Naive B cell (primary cell): ENCODE measurements at regions not wholly inside any gene's neighbourhood (a gene's known extent, or its start where the extent isn't known, plus 50 kb on each side); places are given as distances from the start of the nearest gene placed in this dataset.

ENCODE experiments used
- ATAC-seq, 2 donors: fragments of 150-1000 bp; cut with Tn5 transposase; 2 replicates each; pipeline ENCODE4 v1.10.0; 2021; ENCODE audit warnings: low read depth in 2 of 2, mild to moderate bottlenecking in 2 of 2, moderate library complexity in 2 of 2
- DNase-seq: peaks from one replicate; pipeline ENCODE4 v3.0.0; 2022
- H3K27ac Mint-ChIP-seq, 6 donors: one replicate each; pipeline ENCODE4 v1.8.0; 2020 to 2022; ENCODE audit warnings: mild to moderate bottlenecking in 6 of 6, mixed read lengths in 6 of 6, moderate library complexity in 5 of 6, inconsistent platforms in 2 of 6
- H3K27me3 Mint-ChIP-seq, 3 donors: one replicate each; pipeline ENCODE4 v1.8.0; 2021 to 2022; ENCODE audit warnings: mixed read lengths in 3 of 3, mild to moderate bottlenecking in 1 of 3
- H3K36me3 Mint-ChIP-seq, 2 donors: one replicate each; pipeline ENCODE4 v1.8.0; 2020 to 2022; ENCODE audit warnings: mixed read lengths in 2 of 2, inconsistent platforms in 1 of 2, mild to moderate bottlenecking in 1 of 2
- H3K4me1 Mint-ChIP-seq, 3 donors: one replicate each; pipeline ENCODE4 v1.8.0; 2020 to 2022; ENCODE audit warnings: mixed read lengths in 3 of 3, inconsistent platforms in 1 of 3, mild to moderate bottlenecking in 1 of 3, moderate library complexity in 1 of 3
- H3K4me3 Mint-ChIP-seq, 8 donors: one replicate each; pipeline ENCODE4 v1.8.0; 2020 to 2022; ENCODE audit warnings: mild to moderate bottlenecking in 8 of 8, mixed read lengths in 8 of 8, moderate library complexity in 8 of 8, inconsistent platforms in 2 of 8
- H3K9me3 Mint-ChIP-seq, 7 donors: one replicate each; pipeline ENCODE4 v1.8.0; 2020 to 2022; ENCODE audit warnings: mixed read lengths in 7 of 7, mild to moderate bottlenecking in 5 of 7, inconsistent platforms in 2 of 7, moderate library complexity in 1 of 7

GRCh38 chr3:84820126-84820525, 138.7 kb upstream of the CADM2 start:
- ATAC-seq (no peak), DNase-seq (no peak)
- Mint-ChIP-seq H3K4me1 (no peaks in the 10 kb centered on the region), H3K27me3 (no peaks in the 10 kb centered on the region), H3K36me3 (no peaks in the 10 kb centered on the region), H3K27ac (no peak overlapping the region), H3K4me3 (no peak overlapping the region), H3K9me3 (peaks cover 0 to 13% (median 2%) of the 10 kb centered on the region in 7 donors)

- ATAC-seq: no peak
- Mint-ChIP-seq H3K4me1 (no peaks in the 10 kb centered on the region), H3K4me3 (no peak overlapping the region), H3K27me3 (no peaks in the 10 kb centered on the region), H3K9me3 (peaks cover 0 to 12% (median 1%) of the 10 kb centered on the region in 7 donors), H3K36me3 (no peaks in the 10 kb centered on the region), H3K27ac (no peak overlapping the region)
- no peak for DNase-seq
Measured at GRCh38 chr3:84820906-84821305, 137.9 kb upstream of the CADM2 start.

GRCh38 chr3:84825817-84826216, 133.0 kb upstream of the CADM2 start:
- Mint-ChIP-seq H3K27ac (no peak overlapping the region), H3K4me1 (no peaks in the 10 kb centered on the region), H3K27me3 (no peaks in the 10 kb centered on the region), H3K36me3 (no peaks in the 10 kb centered on the region), H3K9me3 (peaks cover 0 to 6% (median 0%) of the 10 kb centered on the region in 7 donors), H3K4me3 (no peak overlapping the region)
- DNase-seq (no peak), ATAC-seq (no peak)

GRCh38 chr3:84830476-84830875, 128.3 kb upstream of the CADM2 start:
- ATAC-seq (no peak), DNase-seq (no peak)
- Mint-ChIP-seq H3K4me3 (no peak overlapping the region), H3K4me1 (no peaks in the 10 kb centered on the region), H3K9me3 (peaks cover 2 to 22% (median 5%) of the 10 kb centered on the region in 7 donors), H3K27ac (no peak overlapping the region), H3K27me3 (no peaks in the 10 kb centered on the region), H3K36me3 (no peaks in the 10 kb centered on the region)

GRCh38 chr3:84835366-84835765, 123.4 kb upstream of the CADM2 start:
- no peak for ATAC-seq

GRCh38 chr3:84836961-84837360, 121.8 kb upstream of the CADM2 start:
- no peak for DNase-seq
- peaks cover 4 to 15% (median 7%) of the 10 kb centered on the region in 7 donors for H3K9me3 Mint-ChIP-seq
- no peak overlapping the region for H3K27ac Mint-ChIP-seq

More at GRCh38 chr3:84835366-84835765, 123.4 kb upstream of the CADM2 start:
- H3K4me3 Mint-ChIP-seq: no peak overlapping the region
- H3K36me3 Mint-ChIP-seq: no peaks in the 10 kb centered on the region
- H3K27me3 Mint-ChIP-seq: no peaks in the 10 kb centered on the region
- DNase-seq: no peak
- H3K27ac Mint-ChIP-seq: peak overlapping the region in 1 of 6 donors; percentile 21
- H3K4me1 Mint-ChIP-seq: no peaks in the 10 kb centered on the region
- H3K9me3 Mint-ChIP-seq: peaks cover 2 to 20% (median 7%) of the 10 kb centered on the region in 7 donors

GRCh38 chr3:84877092-84877491, 81.7 kb upstream of the CADM2 start:
- DNase-seq (no peak), ATAC-seq (no peak)
- Mint-ChIP-seq H3K4me3 (no peak overlapping the region), H3K27me3 (no peaks in the 10 kb centered on the region), H3K36me3 (no peaks in the 10 kb centered on the region), H3K27ac (no peak overlapping the region), H3K4me1 (no peaks in the 10 kb centered on the region), H3K9me3 (peaks cover 0 to 7% (median 0%) of the 10 kb centered on the region in 7 donors)

More at GRCh38 chr3:84836961-84837360, 121.8 kb upstream of the CADM2 start:
- no peaks in the 10 kb centered on the region for H3K4me1 Mint-ChIP-seq
- no peaks in the 10 kb centered on the region for H3K27me3 Mint-ChIP-seq
- no peak for ATAC-seq
- H3K4me3 Mint-ChIP-seq: no peak overlapping the region
- no peaks in the 10 kb centered on the region for H3K36me3 Mint-ChIP-seq

GRCh38 chr3:84881288-84881687, 77.5 kb upstream of the CADM2 start:
- H3K9me3 Mint-ChIP-seq: peaks cover 0 to 6% (median 3%) of the 10 kb centered on the region in 7 donors
- H3K27ac Mint-ChIP-seq: no peak overlapping the region
- no peaks in the 10 kb centered on the region for H3K27me3 Mint-ChIP-seq
- no peaks in the 10 kb centered on the region for H3K36me3 Mint-ChIP-seq
- ATAC-seq (no peak), DNase-seq (no peak)
- no peak overlapping the region for H3K4me3 Mint-ChIP-seq
- no peaks in the 10 kb centered on the region for H3K4me1 Mint-ChIP-seq

GRCh38 chr3:84885199-84885882, 73.4 kb upstream of the CADM2 start:
- no peaks in the 10 kb centered on the region for H3K27me3 Mint-ChIP-seq
- ATAC-seq (no peak), DNase-seq (no peak)
- no peaks in the 10 kb centered on the region for H3K4me1 Mint-ChIP-seq
- peaks cover 6 to 23% (median 8%) of the 10 kb centered on the region in 7 donors for H3K9me3 Mint-ChIP-seq
- H3K27ac Mint-ChIP-seq: no peak overlapping the region
- no peak overlapping the region for H3K4me3 Mint-ChIP-seq
- H3K36me3 Mint-ChIP-seq: no peaks in the 10 kb centered on the region

GRCh38 chr3:84891851-84892250, 66.9 kb upstream of the CADM2 start:
- peaks cover 0 to 6% of the 10 kb centered on the region in 2 donors for H3K36me3 Mint-ChIP-seq
- no peak for ATAC-seq
- H3K4me1 Mint-ChIP-seq: no peaks in the 10 kb centered on the region
- peaks cover 8 to 40% (median 20%) of the 10 kb centered on the region in 7 donors for H3K9me3 Mint-ChIP-seq
- H3K27me3 Mint-ChIP-seq: no peaks in the 10 kb centered on the region
- DNase-seq: no peak
- no peak overlapping the region for H3K4me3 Mint-ChIP-seq
- H3K27ac Mint-ChIP-seq: no peak overlapping the region

GRCh38 chr3:84893211-84893610, 65.6 kb upstream of the CADM2 start:
- Mint-ChIP-seq H3K36me3 (peaks cover 0 to 6% of the 10 kb centered on the region in 2 donors), H3K27me3 (no peaks in the 10 kb centered on the region), H3K4me1 (no peaks in the 10 kb centered on the region), H3K27ac (no peak overlapping the region), H3K4me3 (no peak overlapping the region), H3K9me3 (peaks cover 12 to 49% (median 25%) of the 10 kb centered on the region in 7 donors)
- ATAC-seq: no peak
- DNase-seq: no peak

GRCh38 chr3:84904212-84904611, 54.6 kb upstream of the CADM2 start:
- ATAC-seq (no peak), DNase-seq (no peak)
- Mint-ChIP-seq H3K4me3 (no peak overlapping the region), H3K9me3 (peaks cover 1 to 17% (median 11%) of the 10 kb centered on the region in 7 donors), H3K27ac (no peak overlapping the region), H3K27me3 (no peaks in the 10 kb centered on the region), H3K36me3 (no peaks in the 10 kb centered on the region), H3K4me1 (no peaks in the 10 kb centered on the region)

- no peaks in the 10 kb centered on the region for H3K4me1 Mint-ChIP-seq
- no peak overlapping the region for H3K4me3 Mint-ChIP-seq
- no peaks in the 10 kb centered on the region for H3K27me3 Mint-ChIP-seq
- H3K27ac Mint-ChIP-seq: no peak overlapping the region
- ATAC-seq: no peak
- peaks cover 1 to 11% (median 6%) of the 10 kb centered on the region in 7 donors for H3K9me3 Mint-ChIP-seq
- H3K36me3 Mint-ChIP-seq: no peaks in the 10 kb centered on the region
- DNase-seq: no peak
Measured at GRCh38 chr3:84904816-84905555, 53.8 kb upstream of the CADM2 start.

GRCh38 chr3:84905556-84905920, 53.3 kb upstream of the CADM2 start:
- Mint-ChIP-seq H3K4me3 (no peak overlapping the region), H3K9me3 (peaks cover 1 to 6% (median 5%) of the 10 kb centered on the region in 7 donors), H3K4me1 (no peaks in the 10 kb centered on the region), H3K36me3 (no peaks in the 10 kb centered on the region), H3K27me3 (no peaks in the 10 kb centered on the region), H3K27ac (no peak overlapping the region)
- ATAC-seq: no peak
- no peak for DNase-seq
